ENCODE measurements at regions not wholly inside any gene's neighbourhood (a gene's known extent, or its start where the extent isn't known, plus 50 kb on each side); places are given as distances from the start of the nearest gene placed in this dataset.
A peak's percentile ranks its signal among the peaks of the same experiment; 100 is the strongest.

- no peak overlapping the region for H3K4me3 ChIP-seq
- no peaks in the 10 kb centered on the region for H3K36me3 ChIP-seq
- H3K9me3 ChIP-seq: no peaks in the 10 kb centered on the region
- no peak overlapping the region for H3K9ac ChIP-seq (ENCODE audit: low read depth in 2 of 2, low read length in 2 of 2)
- H3K27me3 ChIP-seq: no peaks in the 10 kb centered on the region
- intact Hi-C loops (cut with DNase I): no loop called here
- TF ChIP-seq, protein P1, sequence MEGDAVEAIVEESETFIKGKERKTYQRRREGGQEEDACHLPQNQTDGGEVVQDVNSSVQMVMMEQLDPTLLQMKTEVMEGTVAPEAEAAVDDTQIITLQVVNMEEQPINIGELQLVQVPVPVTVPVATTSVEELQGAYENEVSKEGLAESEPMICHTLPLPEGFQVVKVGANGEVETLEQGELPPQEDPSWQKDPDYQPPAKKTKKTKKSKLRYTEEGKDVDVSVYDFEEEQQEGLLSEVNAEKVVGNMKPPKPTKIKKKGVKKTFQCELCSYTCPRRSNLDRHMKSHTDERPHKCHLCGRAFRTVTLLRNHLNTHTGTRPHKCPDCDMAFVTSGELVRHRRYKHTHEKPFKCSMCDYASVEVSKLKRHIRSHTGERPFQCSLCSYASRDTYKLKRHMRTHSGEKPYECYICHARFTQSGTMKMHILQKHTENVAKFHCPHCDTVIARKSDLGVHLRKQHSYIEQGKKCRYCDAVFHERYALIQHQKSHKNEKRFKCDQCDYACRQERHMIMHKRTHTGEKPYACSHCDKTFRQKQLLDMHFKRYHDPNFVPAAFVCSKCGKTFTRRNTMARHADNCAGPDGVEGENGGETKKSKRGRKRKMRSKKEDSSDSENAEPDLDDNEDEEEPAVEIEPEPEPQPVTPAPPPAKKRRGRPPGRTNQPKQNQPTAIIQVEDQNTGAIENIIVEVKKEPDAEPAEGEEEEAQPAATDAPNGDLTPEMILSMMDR (IDR thresholded peaks at IDR 0.05): no peak
- no peak for DNase-seq
- H3K27ac ChIP-seq: peak overlapping the region; percentile 54
- no peaks in the 10 kb centered on the region for H3K4me1 ChIP-seq
These were observed 193.0 kb upstream of the PITRM1 start for GRCh38 chr10:3365630-3366029.

- Histone ChIP-seq H3K27ac (peak overlapping the region; percentile 54), H3K4me1 (no peaks in the 10 kb centered on the region), H3K9me3 (no peaks in the 10 kb centered on the region), H3K4me3 (no peak overlapping the region), H3K36me3 (no peaks in the 10 kb centered on the region), H3K9ac (ENCODE audit: low read depth in 2 of 2, low read length in 2 of 2) (peak overlapping the region in 1 of 2 donors; percentile 38), H3K27me3 (no peaks in the 10 kb centered on the region)
- TF ChIP-seq, protein P1 (IDR thresholded peaks at IDR 0.05): no peak
- intact Hi-C loops (cut with DNase I): no loop called here
- DNase-seq: peak; percentile 52
These were observed 192.3 kb upstream of the PITRM1 start for GRCh38 chr10:3364768-3365480.

GRCh38 chr10:3363311-3364045, 190.9 kb upstream of the PITRM1 start:
- intact Hi-C loops (cut with DNase I): no loop called here
- DNase-seq: no peak
- H3K9me3 ChIP-seq: no peaks in the 10 kb centered on the region
- H3K36me3 ChIP-seq: no peaks in the 10 kb centered on the region
- H3K27me3 ChIP-seq: no peaks in the 10 kb centered on the region
- H3K4me1 ChIP-seq: no peaks in the 10 kb centered on the region
- no peak overlapping the region for H3K9ac ChIP-seq (ENCODE audit: low read depth in 2 of 2, low read length in 2 of 2)
- no peak overlapping the region for H3K4me3 ChIP-seq
- TF ChIP-seq, protein P1 (IDR thresholded peaks at IDR 0.05): no peak
- H3K27ac ChIP-seq: no peak overlapping the region

GRCh38 chr10:3362394-3362793, 189.8 kb upstream of the PITRM1 start:
- Histone ChIP-seq H3K4me3 (no peak overlapping the region), H3K9me3 (no peaks in the 10 kb centered on the region), H3K36me3 (no peaks in the 10 kb centered on the region), H3K27ac (no peak overlapping the region), H3K9ac (ENCODE audit: low read depth in 2 of 2, low read length in 2 of 2) (no peak overlapping the region), H3K27me3 (no peaks in the 10 kb centered on the region), H3K4me1 (no peaks in the 10 kb centered on the region)
- no peak for DNase-seq
- intact Hi-C loops (cut with DNase I): no loop called here
- TF ChIP-seq, protein P1 (IDR thresholded peaks at IDR 0.05): no peak

- intact Hi-C loops (cut with DNase I): no loop called here
- no peak for DNase-seq
- Histone ChIP-seq H3K36me3 (no peaks in the 10 kb centered on the region), H3K4me1 (no peaks in the 10 kb centered on the region), H3K27ac (no peak overlapping the region), H3K9ac (ENCODE audit: low read depth in 2 of 2, low read length in 2 of 2) (no peak overlapping the region), H3K4me3 (no peak overlapping the region), H3K9me3 (no peaks in the 10 kb centered on the region), H3K27me3 (no peaks in the 10 kb centered on the region)
- TF ChIP-seq, protein P1 (IDR thresholded peaks at IDR 0.05): no peak
These were observed 189.1 kb upstream of the PITRM1 start for GRCh38 chr10:3361640-3362039.
